ENCODE measurements at regions not wholly inside any gene's neighbourhood (a gene's known extent, or its start where the extent isn't known, plus 50 kb on each side); places are given as distances from the start of the nearest gene placed in this dataset.

GRCh38 chr13:54901316-54901715 is 1872.7 kb downstream of the OLFM4 start:
- H3K4me1 ChIP-seq (ENCODE audit: control insufficient read depth, insufficient read depth, low read length): no peaks in the 10 kb centered on the region
- TF ChIP-seq PRDM1 (tag by site-specific recombination; IDR thresholded peaks at IDR 0.05): no peak
- no peak for TF ChIP-seq ZNF747 (tag by site-specific recombination; IDR thresholded peaks at IDR 0.05)
- TF ChIP-seq OSR2 (tag by site-specific recombination; IDR thresholded peaks at IDR 0.05): no peak
- TF ChIP-seq ZSCAN23 (tag by site-specific recombination; IDR thresholded peaks at IDR 0.05): no peak
- TF ChIP-seq REPIN1 (tag by site-specific recombination; IDR thresholded peaks at IDR 0.05; ENCODE audit: low read depth): no peak
- no peak for TF ChIP-seq ZNF629 (tag by site-specific recombination; IDR thresholded peaks at IDR 0.05)
- TF ChIP-seq, protein P1, sequence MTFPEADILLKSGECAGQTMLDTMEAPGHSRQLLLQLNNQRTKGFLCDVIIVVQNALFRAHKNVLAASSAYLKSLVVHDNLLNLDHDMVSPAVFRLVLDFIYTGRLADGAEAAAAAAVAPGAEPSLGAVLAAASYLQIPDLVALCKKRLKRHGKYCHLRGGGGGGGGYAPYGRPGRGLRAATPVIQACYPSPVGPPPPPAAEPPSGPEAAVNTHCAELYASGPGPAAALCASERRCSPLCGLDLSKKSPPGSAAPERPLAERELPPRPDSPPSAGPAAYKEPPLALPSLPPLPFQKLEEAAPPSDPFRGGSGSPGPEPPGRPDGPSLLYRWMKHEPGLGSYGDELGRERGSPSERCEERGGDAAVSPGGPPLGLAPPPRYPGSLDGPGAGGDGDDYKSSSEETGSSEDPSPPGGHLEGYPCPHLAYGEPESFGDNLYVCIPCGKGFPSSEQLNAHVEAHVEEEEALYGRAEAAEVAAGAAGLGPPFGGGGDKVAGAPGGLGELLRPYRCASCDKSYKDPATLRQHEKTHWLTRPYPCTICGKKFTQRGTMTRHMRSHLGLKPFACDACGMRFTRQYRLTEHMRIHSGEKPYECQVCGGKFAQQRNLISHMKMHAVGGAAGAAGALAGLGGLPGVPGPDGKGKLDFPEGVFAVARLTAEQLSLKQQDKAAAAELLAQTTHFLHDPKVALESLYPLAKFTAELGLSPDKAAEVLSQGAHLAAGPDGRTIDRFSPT (tag by site-specific recombination; IDR thresholded peaks at IDR 0.05): no peak
- no peak overlapping the region for H3K4me3 ChIP-seq (ENCODE audit: low read depth, low read length)
- no peaks in the 10 kb centered on the region for H3K36me3 ChIP-seq (ENCODE audit: control insufficient read depth in 2 of 2, insufficient read depth in 1 of 2, low read length in 2 of 2)
- H3K9me3 ChIP-seq (ENCODE audit: control insufficient read depth, insufficient read depth, low read depth, low read length): no peaks in the 10 kb centered on the region
- ChIA-PET POLR2A (no interaction called here), CTCF (no interaction called here)
- no peak overlapping the region for H3K27ac ChIP-seq (ENCODE audit: extremely low read depth, low read depth, low read length)

- no peaks in the 10 kb centered on the region for H3K9me3 ChIP-seq (ENCODE audit: control insufficient read depth, insufficient read depth, low read depth, low read length)
- CTCF ChIA-PET: no interaction called here
Measured at GRCh38 chr13:54912367-54912766, 1883.8 kb downstream of the OLFM4 start.

DNA sequence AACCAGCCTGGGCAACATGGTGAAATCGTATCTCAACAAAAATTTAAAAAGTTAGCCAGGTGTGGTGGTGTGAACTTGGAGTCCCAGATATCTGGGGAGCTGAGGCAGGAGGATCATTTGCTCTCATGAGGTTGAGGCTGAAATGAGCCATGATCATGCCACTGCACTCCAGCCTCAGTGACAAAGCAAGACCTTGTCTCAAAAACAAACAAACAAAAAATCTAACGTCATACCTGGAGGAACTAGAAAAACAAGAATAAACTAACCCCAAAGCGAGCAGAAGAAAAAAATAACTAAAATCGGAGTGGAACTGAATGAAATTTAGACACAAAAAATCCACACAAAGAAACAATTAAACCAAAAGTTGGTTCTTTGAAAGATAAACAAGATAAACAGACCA is 1885.1 kb downstream of the OLFM4 start:
- TF ChIP-seq PRDM4 (tag by site-specific recombination; IDR thresholded peaks at IDR 0.05) (no peak), SCRT2 (tag by site-specific recombination; IDR thresholded peaks at IDR 0.05) (no peak), ZFHX2 (tag by site-specific recombination; conservative IDR thresholded peaks at IDR 0.05) (no peak), ZBTB10 (tag by site-specific recombination; IDR thresholded peaks at IDR 0.05) (no peak)
- Histone ChIP-seq H3K27ac (ENCODE audit: extremely low read depth, low read depth, low read length) (no peak overlapping the region), H3K36me3 (ENCODE audit: control insufficient read depth in 2 of 2, insufficient read depth in 1 of 2, low read length in 2 of 2) (no peaks in the 10 kb centered on the region), H3K9me3 (ENCODE audit: control insufficient read depth, insufficient read depth, low read depth, low read length) (no peaks in the 10 kb centered on the region), H3K4me3 (ENCODE audit: low read depth, low read length) (no peak overlapping the region), H3K4me1 (ENCODE audit: control insufficient read depth, insufficient read depth, low read length) (no peaks in the 10 kb centered on the region)
- ChIA-PET POLR2A (no interaction called here), CTCF (no interaction called here)

More at GRCh38 chr13:54912367-54912766, 1883.8 kb downstream of the OLFM4 start:
- TF ChIP-seq RBAK (tag by site-specific recombination; IDR thresholded peaks at IDR 0.05) (no peak), ZNF19 (tag by site-specific recombination; IDR thresholded peaks at IDR 0.05; ENCODE audit: low read depth) (no peak), ZNF514 (tag by site-specific recombination; IDR thresholded peaks at IDR 0.05) (no peak), PRDM1 (tag by site-specific recombination; IDR thresholded peaks at IDR 0.05) (no peak), ZNF654 (tag by site-specific recombination; IDR thresholded peaks at IDR 0.05; ENCODE audit: low read depth) (no peak), ZNF626 (tag by site-specific recombination; IDR thresholded peaks at IDR 0.05) (no peak), BCL11A (tag by site-specific recombination; IDR thresholded peaks at IDR 0.05; ENCODE audit: low read depth) (no peak), ZNF24 (tag by site-specific recombination; IDR thresholded peaks at IDR 0.05) (no peak), ZNF707 (tag by site-specific recombination; IDR thresholded peaks at IDR 0.05) (no peak), ZNF157 (tag by site-specific recombination; IDR thresholded peaks at IDR 0.05) (no peak)
- TF ChIP-seq, protein P1 (tag by site-specific recombination; IDR thresholded peaks at IDR 0.05): no peak
- no peak overlapping the region for H3K4me3 ChIP-seq (ENCODE audit: low read depth, low read length)
- H3K4me1 ChIP-seq (ENCODE audit: control insufficient read depth, insufficient read depth, low read length): no peaks in the 10 kb centered on the region
- H3K27ac ChIP-seq (ENCODE audit: extremely low read depth, low read depth, low read length): no peak overlapping the region
- POLR2A ChIA-PET: no interaction called here
- H3K36me3 ChIP-seq (ENCODE audit: control insufficient read depth in 2 of 2, insufficient read depth in 1 of 2, low read length in 2 of 2): no peaks in the 10 kb centered on the region
